ENCODE measurements at regions not wholly inside any gene's neighbourhood (a gene's known extent, or its start where the extent isn't known, plus 50 kb on each side); places are given as distances from the start of the nearest gene placed in this dataset.

DNA sequence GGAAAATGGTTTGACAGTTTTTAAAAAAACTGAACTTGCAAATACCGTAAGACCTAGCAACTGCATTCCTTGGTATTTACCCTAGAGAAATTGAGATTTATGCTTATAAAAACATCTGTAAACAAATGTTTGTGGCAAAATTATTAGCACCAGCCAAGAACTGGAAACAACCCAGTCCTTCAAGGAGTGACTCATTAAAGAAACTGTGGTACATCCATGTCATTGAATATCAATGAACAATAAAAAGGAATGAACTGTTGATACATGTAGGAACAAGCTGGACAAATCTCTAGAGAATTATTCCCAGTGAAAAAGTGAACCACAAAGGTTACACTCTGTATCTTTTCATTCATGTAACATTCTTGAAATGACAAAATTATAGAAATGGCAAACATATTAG, 240.2 kb upstream of the ADAMTS3 start:
- TF ChIP-seq, protein P1, sequence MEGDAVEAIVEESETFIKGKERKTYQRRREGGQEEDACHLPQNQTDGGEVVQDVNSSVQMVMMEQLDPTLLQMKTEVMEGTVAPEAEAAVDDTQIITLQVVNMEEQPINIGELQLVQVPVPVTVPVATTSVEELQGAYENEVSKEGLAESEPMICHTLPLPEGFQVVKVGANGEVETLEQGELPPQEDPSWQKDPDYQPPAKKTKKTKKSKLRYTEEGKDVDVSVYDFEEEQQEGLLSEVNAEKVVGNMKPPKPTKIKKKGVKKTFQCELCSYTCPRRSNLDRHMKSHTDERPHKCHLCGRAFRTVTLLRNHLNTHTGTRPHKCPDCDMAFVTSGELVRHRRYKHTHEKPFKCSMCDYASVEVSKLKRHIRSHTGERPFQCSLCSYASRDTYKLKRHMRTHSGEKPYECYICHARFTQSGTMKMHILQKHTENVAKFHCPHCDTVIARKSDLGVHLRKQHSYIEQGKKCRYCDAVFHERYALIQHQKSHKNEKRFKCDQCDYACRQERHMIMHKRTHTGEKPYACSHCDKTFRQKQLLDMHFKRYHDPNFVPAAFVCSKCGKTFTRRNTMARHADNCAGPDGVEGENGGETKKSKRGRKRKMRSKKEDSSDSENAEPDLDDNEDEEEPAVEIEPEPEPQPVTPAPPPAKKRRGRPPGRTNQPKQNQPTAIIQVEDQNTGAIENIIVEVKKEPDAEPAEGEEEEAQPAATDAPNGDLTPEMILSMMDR (IDR thresholded peaks at IDR 0.05) = no peak
- TF ChIP-seq EP300 (IDR thresholded peaks at IDR 0.05) = no peak
